Frontal cortex (tissue), 3 donors: ENCODE measurements at regions not wholly inside any gene's neighbourhood (a gene's known extent, or its start where the extent isn't known, plus 50 kb on each side); places are given as distances from the start of the nearest gene placed in this dataset.

Source experiments
- DNase-seq, 2 donors: peaks; one replicate each; pipeline ENCODE4 v3.0.0; 2012; ENCODE audit warnings: low spot score in 2 of 2
- FAIRE-seq: peaks from 2 replicates; lab custom pipeline; 2012; peaks lifted over from hg19 to GRCh38; lab: Jason Lieb, UNC
- donor health status: control.
- donor health status: control.
- donor health status: control.

DNA sequence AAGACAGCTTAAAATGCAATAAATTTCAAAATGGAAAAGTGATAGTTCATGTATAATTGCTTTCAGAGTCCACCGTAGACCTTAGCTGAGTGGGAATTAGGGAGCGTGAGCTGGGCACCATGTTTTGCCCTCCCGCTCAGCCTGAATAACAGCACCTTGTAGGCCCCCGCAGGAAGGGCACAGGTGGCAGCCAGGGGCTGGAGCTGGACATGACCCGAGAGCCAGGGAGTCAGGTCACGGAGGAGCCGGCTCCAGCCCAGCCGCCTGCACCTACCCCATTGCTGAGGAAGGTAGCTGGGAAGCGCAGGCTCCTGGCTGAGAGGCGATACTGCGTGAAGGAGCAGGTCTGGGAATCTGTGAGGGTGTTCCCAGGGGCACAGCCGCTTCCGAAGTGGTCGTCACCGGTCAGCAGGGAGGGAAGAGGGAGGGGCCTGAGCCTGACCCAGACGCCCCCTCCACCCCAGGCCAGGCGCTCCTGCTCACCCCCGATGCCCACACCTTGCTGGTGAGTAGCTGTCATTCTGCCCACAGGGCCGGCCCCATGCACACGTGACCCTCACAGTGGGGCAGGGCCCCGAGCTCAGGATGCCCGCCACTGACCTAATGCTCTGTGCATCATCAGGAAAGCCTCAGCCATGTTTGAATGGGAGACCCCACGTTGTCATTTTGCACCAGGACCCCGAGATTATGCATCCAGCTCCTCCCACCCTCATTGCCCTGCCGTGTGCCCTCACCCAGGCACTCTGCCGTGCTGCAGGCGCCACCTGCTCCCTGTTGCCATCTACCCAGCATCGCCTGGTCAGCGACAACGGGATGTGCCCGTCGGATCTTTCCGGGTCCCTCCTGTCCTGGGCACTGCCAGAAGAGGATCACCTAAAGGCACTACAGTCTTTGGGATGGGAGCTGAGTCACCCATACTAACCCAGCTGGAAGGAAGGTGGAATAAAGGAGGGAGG, 129.2 kb upstream of the TCERG1L start:
- FAIRE-seq = no peak
- no peak for DNase-seq

DNA sequence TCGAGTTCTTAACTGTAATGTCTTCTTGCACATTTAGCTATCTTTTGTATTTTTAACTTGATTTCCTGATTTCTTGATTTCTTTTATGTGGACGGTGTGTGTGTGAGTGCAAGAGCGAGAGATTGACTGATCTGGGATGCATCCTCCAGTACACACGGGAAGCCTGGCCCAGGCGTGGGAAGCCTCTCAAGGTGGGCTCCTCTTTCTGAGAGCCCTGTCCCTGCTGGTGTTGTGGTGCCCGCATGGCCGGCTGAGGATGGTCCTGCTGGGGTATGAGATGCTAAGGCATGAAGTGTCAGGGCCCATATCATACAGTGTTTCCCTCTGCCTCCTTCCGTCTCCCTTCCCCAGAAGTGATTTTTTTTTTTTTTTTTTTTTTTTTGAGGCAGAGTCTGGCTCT, 130.8 kb upstream of the TCERG1L start:
- DNase-seq = no peak
- no peak for FAIRE-seq

DNA sequence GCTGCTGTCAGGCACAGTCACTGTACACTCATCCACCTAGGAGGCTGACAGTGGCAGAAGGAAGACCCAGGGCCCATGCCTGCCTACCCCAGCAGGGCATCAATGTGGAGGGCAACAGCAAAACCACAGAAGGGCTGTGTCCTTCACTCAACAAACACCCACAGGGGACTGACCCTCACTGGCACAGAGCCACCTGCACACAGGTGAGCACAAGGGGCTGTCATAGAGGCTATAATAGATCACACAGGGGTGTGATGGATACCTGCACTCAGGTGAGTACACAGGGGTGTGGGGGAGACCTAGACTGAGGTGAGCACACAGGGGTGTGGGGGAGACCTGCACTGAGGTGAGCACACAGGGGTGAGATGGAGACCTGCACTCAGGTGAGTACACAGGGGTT, 132.8 kb upstream of the TCERG1L start:
- FAIRE-seq (no peak), DNase-seq (no peak)

DNA sequence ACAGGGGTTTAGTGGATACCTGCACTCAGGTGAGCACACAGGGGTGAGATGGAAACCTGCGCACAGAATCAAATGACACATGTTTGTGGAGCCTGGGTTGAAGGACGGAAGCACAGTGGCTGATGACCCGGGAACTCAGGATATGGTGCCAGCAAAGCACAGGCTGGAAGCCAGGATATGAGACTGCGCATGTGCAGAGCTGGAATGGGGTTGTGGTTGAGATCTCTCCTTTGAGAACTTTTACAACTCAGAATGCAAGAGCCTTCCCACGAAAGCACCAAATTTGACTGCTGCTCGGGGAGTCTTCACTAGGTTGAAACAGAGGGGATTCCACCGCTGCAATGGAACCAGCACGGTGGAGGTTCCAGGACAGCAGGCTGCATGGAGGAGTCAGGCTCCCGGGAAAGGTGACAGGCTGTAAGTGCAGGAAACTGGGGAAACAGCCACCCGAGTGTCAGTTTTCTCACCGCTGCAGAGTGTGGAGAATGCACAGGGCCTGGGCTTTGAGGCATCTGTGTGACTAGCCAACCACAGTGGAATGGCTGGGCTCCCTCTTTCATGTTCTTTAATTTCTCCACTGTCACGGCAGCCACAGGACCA, 133.4 kb upstream of the TCERG1L start:
- FAIRE-seq = no peak

DNA sequence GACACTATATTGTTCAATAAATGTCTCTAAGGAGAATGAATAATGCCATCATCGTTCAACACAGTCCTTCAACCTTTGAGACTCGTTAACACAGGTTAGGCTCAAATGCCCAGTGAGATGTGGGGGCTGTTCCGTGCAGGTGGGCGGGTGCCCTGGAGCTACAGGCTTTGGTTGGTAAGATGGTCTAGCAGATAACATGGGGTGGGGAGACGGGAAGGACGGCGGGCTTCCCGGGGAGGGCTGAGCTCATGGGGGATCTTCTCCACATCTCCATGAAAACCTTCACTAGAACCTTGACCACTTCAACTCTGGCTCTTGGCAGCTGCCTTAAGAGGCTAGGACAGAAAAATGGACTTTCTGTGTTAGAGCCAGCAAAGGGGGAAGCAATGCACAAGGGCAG, 134.1 kb upstream of the TCERG1L start:
- no peak for FAIRE-seq

More for the DNA sequence above, 133.4 kb upstream of the TCERG1L start:
- DNase-seq = no peak

DNA sequence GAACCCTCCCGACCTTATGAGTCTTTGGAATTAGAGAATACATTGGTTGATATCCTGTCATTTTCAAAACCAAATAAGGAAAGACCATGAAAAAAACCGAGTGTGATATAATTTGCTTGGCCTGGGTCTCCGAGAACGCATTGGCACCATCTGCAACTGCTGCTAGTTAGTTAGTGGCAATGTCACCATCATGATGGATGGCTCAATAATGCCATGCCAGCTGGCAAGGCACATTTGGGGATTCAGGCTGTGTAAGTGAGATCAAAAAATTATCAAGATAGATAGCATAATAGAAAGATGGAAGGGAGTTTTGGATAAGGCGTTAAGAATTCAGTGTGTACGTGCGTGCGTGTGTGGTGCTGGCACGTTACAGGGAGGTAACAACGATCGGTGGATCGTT, 134.7 kb upstream of the TCERG1L start:
- FAIRE-seq = no peak
- no peak for DNase-seq

More for the DNA sequence above, 134.1 kb upstream of the TCERG1L start:
- DNase-seq = no peak

DNA sequence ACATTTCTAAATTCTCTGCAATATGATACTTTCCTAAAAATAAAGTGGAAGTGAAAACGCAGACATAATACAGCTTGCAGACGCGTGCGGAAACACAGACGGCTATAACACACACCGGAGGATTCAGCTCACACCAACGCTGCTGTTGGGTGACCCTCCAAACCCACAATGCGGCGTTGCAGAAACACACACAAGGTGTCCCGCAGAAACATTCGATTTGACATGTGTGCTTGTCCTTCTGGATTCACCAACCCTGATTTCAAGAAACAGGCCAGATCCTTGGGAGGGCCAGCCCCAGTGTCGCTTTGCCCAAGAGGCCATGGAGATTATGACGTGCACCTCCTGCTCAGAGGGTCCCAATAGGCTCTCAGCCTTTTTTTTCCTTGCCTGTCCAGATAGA, 136.7 kb upstream of the TCERG1L start:
- DNase-seq (no peak), FAIRE-seq (no peak)

DNA sequence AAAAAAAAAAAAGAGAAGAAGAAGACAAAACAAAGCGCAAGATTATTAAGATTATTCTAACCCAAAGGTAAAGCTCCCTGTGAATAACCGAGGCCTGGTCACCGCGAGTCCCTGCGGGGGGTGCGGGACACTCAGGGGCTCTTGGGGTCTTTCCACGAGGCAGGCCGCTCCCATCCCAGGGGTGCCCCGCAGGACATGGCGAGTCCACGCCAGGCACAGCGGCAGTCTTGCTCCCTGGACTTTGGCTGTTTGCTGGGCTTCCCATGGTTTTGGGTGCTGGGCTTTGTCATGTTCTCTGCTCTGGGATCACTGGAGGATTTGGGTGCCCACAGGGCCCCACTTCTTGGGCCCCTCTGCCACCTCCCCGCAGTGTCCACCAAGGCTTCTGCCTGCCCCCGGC, 137.4 kb upstream of the TCERG1L start:
- no peak for DNase-seq
- FAIRE-seq = no peak

DNA sequence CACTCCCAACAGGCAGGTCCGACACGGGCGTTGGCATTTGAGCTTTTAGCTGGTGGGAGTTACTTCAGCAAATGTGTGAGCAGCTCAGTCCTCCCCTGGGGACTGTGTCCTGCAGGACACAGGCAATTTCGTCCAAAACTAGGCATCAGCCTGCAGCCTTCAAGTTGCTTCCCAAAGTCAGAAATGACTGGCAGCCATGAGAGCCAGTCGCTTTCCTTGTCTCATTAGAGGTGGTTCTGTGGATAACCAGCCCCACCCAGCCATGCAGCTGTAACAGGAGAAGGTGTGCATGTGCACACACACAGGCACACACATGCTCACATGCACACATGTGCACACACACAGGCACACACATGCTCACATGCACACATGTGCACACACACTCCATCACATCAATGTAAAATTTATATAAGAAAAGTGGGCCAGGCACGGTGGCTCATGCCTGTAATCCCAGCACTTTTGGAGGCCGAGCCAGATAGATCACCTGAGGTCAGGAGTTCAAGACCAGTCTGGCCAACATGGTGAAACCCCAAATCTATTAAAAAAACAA, 138.8 kb upstream of the TCERG1L start:
- DNase-seq (no peak), FAIRE-seq (no peak)

DNA sequence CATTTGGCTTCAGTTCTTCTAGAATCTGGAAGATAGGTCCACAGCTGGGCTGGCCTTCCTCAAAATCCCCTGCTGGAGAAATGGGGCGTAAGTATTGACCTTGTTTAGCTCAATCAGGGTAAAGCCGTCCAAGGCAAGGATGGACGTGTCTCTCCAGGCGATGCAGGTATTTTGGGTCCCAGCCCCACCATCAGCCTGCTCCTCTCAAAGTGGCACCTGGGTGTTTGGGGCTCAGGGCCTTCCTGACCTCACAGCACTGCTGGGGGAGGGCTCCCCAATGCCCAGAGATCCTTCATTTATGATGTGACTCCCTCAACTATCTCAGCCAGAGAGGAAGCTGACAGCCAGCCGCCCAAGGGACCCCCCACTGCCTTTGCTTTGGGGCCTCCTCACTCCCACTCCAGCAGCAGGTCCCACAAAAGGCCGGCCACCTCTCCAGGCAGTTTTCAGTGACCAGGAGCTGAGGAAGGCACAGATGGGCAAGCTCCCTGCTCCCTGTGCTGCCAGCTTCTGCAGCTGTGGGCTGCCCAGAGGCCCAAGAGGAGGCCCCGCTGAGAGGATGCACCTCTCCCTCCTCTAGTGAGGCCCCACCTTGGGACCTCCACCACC, 140.0 kb upstream of the TCERG1L start:
- FAIRE-seq = no peak

DNA sequence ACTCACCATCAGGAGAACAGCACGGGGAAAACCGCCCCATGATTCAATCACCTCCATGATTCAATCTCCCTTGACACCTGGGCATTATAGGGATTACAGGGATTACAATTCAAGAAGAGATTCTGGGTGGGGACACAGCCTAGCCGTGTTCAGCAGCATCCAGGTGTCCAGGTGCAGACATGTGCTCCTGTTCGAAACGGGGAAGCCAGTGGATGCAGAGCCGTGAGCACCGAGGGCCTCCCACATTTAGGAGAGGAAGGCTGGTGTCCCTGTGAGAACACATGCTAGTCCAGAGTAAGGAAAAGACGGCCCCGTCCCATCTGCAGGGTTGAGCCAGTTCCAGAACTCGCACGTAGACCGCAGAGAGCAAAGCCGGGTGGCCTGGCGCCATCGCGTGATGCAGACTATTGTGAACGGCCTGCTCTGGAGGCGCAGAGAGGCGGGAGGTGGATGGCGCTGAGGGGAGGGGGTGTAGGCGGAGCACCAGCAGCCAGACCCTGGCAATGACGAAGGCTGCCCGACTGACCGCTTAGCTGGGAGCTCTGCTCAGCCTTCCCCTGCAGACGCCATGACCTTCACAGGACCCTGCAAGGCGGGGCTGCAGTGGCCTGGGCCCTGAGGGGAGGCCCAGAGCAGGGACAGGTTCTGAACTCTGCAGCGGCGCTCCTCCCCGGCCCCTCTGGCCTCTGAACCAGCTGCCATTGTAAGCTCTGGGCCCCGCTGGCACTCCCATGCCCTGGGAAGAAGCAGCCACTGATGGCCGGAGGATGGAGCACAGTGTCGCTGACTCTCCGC, 141.6 kb upstream of the TCERG1L start:
- peak in 1 of 2 donors; percentile 37 for DNase-seq
- FAIRE-seq = no peak

More for the DNA sequence above, 140.0 kb upstream of the TCERG1L start:
- DNase-seq = no peak

DNA sequence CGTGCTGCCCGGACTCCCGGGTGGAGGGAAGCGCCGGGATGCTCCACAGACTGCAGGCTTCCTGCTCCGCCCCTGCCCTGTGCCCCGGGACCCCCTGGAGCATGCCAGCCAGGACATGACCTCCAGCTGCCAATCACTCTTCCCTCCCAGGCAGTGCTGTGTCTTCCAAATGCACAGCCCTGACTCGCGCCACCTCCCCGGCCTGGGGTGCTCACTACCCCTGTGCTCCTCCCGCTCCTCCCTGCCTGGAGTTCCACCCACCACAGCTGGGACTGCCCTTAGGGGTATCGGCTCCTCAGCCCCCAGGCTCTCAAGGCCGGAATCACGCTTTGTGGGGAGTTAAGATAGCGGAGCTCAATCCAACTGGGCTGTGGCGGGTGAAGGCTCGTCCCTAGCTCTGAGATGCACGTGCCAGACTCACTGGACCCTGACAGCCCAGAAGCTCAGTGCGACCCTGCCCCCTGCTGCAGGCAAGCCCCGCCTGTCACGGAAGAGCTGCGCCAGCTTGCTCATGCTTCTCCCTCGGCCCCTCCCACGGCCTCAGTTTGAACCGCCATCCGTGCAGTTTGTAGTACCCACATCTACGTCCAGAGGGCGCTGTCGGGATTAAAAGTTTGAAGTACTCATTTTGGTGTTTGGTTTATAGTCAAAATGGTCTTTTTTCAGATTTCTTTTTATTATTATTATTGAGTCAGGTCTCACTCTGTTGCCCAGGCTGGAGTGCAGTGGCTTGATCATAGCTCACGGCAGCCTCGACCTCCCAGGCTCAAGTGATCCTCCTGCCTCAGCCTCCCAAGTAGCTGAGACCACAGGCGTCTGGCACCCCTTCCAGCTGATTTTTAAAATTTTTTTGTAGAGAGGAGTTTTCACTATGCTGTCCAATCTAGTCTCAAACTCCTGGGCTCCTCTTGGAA, 142.5 kb upstream of the TCERG1L start:
- DNase-seq (peak; percentile 34 to 72), FAIRE-seq (no peak)

DNA sequence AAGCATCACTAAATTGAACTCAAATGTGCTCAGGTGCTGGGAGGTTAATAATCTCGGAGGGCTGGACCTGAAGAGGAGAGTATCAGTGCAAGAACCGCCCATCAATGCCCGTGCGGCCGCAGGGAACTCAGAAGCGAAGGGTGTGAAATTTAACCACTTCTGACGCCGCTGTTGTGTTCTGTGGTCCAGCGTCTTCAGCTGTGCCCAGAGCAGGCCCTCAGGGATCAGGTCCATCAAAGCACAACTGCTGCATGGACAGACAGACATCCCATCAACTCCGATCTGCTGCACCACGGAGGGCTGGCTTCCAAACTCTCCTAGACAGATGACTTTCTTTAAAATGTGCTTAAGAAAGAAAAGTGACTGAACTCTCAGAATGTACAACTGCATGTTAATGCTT, 144.9 kb upstream of the TCERG1L start:
- DNase-seq = no peak
- no peak for FAIRE-seq

DNA sequence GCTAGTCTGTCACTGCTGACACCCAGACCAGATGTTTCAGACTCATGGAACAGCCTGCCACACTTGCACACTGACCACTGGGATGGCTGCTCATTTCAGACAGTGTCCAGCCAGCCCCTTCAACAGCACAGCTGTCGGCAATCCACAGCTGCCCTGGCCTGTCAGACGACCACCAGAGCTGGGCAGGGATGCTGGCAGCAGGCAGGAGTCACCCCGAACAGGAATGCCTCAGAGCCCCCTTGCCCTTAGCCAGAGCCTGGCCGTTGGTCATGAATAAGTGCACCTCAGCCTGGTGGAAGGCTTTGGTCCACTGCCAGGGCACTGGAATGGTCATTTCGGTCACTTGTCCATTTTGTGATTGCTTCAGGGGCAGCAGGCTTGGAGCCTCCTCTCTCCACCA, 149.6 kb upstream of the TCERG1L start:
- DNase-seq (no peak), FAIRE-seq (no peak)

DNA sequence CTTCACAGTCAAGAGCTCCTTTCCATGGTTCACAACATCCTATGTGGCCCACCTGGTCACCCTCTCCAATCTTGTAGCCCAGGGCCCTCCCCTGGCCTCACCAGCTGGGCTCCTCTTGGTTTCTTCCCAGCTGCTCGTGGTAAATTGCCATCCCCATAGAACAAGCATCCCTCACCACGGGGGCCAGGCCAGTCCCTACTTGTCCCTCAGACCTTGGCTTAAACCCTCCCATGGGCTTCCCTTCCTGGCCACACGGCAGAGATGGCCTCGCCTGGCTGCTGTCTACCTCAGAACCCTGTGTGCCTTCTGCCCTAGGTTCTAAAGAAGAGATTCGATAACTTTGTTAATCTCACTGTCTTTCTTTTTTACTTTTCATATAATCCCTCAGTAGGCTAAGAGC, 153.3 kb upstream of the TCERG1L start:
- no peak for DNase-seq
- FAIRE-seq = no peak

DNA sequence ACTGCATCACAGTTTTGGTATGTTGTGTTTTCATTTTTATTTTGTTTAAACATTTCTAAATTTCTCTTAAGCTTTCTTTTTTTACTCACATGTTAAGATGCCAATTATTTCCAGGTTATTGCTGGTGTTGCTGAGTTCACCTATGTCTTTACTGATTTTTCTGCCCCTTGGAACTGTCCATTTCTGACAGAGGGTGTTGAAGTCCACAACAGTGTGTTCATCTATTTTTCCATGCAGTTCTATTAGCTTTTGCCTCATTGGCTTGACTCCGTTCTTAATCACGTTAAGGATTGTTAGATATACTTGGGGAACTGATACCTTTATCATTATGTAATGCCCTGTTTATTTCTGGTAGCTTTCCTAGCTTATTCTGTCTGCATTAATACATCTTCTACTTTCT, 158.0 kb upstream of the TCERG1L start:
- DNase-seq (no peak), FAIRE-seq (no peak)

DNA sequence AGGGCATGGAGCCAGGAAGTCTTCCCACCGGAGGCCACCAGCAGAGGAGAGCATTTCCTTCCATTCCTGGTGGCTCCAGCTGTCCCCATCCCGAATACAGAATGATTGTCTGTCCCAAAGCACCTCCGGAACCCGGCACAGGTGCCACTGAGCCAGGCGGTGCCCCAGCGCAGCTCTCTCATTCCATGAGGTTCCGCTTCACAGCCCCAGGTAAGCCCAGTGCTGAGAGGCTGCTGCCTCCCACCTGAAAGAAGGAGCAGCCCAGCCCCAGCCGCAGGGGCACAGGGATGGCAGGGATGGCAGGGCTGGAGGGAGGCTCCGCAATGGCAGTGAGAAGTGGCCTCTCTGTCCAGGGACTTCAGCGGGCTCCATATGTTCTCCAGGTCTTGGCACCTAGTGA, 162.1 kb upstream of the TCERG1L start:
- DNase-seq = no peak
- no peak for FAIRE-seq

DNA sequence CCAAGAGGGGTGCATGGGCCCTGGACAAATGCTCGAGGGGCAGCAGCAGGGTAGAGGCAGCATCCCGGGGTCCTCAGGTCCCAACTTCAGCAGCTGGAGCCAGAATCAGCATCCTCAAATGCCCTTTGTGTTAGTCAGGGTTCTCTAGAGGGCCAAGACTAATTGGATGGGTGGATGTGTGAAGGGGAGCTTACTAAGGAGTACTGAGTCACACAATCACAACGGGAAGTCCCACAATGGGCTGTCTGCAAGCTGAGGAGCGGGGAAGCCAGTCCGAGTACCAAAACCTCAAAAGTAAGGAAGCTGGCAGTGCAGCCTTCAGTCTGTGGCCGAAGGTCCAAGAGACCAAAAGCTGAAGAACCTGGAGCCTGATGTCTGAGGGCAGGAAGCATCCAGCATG, 162.9 kb upstream of the TCERG1L start:
- FAIRE-seq = no peak
- no peak for DNase-seq

DNA sequence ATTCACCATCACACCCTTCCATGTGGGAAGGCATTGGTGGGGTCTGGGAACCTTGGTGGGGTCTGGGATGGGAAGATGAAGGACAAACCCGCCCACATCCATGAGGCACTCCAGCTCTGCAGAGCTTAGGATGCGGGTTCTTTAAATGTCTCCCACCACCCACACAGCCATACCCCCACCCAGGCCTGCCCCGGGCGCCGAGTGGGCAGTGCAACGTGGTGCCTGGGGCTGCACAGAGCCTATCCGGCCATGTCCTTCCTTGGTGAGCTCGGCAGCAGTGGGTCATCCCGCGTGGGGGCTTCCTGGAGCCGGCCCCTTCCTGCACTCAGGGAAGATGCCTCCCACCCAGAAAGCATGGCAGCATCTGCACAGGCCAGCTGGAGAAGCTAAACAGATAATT, 163.5 kb upstream of the TCERG1L start:
- FAIRE-seq = no peak
- no peak for DNase-seq
